HFF-Myc (cell line): ENCODE measurements at regions not wholly inside any gene's neighbourhood (a gene's known extent, or its start where the extent isn't known, plus 50 kb on each side); places are given as distances from the start of the nearest gene placed in this dataset.

Experiments used
- DNase-seq: peaks from one replicate; pipeline ENCODE4 v3.0.0-alpha.2; 2011; ENCODE audit warnings: low read depth; ENCODE audit errors: extremely low read depth
- H3K4me3 ChIP-seq: replicated peaks from 2 replicates; pipeline ENCODE4 v1.5.1; 2011; ENCODE audit warnings: low read depth, mild to moderate bottlenecking, control low read depth, low read length
- TF ChIP-seq, protein P1 (sequence below): IDR thresholded peaks from 2 replicates; pipeline ENCODE4 v1.5.1; 2012; ENCODE audit warnings: mild to moderate bottlenecking, low read depth, low read length, control low read depth; ENCODE audit errors: missing control alignments

DNA sequence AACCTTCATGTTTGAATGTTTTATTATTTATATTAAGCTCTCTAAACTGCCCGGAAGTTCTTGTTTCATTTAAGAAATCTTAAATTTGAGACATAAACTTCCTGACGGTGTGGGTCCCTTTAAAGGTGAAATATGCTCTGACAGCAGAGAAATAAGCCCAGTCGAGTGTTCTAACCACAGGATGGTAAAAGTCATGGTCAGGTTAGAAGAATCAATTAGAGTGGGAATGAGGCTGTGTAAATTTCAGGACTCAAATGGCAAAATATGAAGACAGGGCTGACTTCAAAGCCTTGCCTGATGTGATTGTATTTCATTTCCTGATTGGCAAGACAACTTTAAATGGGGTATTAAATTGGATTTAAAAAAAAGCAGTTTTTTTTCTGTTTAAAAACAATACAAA is 432.9 kb upstream of the BRINP1 start:
- DNase-seq = no peak
- no peak overlapping the region for H3K4me3 ChIP-seq
- TF ChIP-seq, protein P1, sequence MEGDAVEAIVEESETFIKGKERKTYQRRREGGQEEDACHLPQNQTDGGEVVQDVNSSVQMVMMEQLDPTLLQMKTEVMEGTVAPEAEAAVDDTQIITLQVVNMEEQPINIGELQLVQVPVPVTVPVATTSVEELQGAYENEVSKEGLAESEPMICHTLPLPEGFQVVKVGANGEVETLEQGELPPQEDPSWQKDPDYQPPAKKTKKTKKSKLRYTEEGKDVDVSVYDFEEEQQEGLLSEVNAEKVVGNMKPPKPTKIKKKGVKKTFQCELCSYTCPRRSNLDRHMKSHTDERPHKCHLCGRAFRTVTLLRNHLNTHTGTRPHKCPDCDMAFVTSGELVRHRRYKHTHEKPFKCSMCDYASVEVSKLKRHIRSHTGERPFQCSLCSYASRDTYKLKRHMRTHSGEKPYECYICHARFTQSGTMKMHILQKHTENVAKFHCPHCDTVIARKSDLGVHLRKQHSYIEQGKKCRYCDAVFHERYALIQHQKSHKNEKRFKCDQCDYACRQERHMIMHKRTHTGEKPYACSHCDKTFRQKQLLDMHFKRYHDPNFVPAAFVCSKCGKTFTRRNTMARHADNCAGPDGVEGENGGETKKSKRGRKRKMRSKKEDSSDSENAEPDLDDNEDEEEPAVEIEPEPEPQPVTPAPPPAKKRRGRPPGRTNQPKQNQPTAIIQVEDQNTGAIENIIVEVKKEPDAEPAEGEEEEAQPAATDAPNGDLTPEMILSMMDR = no peak

DNA sequence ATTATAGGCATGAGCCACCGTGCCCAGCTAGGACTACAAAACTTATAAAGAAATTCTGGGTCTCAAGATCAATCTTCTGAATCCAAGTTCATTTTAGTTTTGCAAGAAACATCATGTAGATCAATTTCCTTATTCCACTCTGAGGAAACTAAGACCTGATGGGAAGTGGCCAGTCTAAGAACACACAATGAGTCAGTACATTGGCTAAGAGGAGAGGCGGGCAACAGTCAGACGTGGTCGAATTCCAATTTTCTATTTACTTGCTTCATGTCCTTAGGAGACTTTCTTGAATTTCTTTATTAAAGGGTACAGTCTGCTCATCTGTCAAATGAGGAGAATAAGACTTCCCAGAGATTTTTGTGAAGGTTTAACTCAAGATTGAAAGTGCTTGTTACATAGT is 432.1 kb upstream of the BRINP1 start:
- H3K4me3 ChIP-seq = no peak overlapping the region
- TF ChIP-seq, protein P1 = no peak
- no peak for DNase-seq

DNA sequence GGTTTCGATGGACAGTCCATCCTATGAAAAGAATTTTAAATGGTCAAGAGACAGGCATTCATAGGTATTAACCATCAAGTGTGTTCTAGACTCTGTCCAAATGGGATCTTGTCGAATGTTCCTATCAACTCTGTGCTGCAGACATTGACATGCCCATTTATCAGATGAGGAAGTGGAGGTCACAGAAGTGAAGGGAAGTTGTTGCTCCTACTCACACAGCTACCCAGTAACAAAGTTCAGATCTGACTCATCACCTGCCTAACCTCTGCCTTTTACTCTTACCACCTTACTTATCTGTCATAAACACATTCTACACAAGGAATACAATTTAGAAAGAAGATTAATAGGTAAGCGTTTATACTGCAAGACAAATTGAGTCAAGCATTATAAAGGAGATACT is 426.2 kb upstream of the BRINP1 start:
- H3K4me3 ChIP-seq = no peak overlapping the region
- TF ChIP-seq, protein P1 = no peak
- DNase-seq = no peak

DNA sequence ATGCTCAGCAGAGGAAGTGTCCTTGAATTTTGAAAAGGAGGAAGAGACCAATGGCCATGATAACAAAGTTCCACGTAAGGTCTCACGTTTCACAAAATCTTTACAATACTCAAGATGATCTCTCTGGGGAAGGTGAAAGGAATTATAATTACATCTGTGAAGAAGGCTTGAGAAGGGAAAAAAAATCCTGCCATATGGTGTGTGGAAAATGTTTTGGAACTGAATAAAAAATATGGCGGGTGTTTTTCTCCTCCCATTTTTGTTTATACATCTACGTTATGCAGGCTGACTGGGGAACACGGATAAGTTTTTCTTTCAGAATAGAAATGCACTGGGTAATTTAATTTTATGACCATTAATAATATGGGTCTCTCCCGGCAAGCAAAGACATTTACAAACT is 425.6 kb upstream of the BRINP1 start:
- H3K4me3 ChIP-seq = no peak overlapping the region
- no peak for DNase-seq
- TF ChIP-seq, protein P1 = no peak

DNA sequence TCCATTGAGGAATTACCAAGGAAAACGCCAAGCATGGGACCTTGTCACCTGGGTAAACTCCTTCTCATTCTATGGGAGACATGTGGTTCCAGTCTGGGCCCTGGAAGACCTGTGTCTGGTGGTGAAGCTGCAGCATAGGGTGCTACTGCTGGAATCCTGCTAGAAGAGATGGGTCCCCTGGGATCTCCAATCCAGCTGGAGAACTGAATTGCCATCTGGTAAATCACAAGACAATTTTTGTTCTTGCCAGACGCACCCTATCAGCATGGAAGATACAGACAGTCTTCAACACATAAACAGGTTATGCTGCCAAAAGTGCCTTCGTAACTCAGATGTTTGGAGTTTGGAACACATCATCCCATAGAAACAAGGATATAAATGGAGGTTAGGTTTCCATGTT is 424.0 kb upstream of the BRINP1 start:
- H3K4me3 ChIP-seq = no peak overlapping the region
- TF ChIP-seq, protein P1 = no peak
- no peak for DNase-seq

DNA sequence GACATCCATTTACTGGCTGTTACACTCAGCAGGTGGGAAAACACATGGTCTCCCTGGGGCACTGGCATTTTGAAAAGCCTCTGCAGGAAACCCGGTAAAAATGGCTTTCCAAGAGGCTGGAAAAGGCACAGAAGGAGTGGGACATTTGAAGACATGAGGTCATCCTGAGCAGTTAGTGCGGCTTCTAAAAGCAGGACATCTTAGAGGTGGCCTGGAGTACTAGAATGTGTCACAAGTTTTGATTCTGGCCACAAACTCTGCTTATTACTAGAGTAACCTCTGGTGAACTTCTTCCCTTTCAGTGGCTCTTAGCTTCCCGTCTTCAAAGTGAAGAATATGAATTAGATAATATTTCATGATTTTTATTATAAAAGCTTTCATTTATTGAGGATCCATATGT is 423.0 kb upstream of the BRINP1 start:
- no peak for DNase-seq
- TF ChIP-seq, protein P1 = no peak
- no peak overlapping the region for H3K4me3 ChIP-seq

DNA sequence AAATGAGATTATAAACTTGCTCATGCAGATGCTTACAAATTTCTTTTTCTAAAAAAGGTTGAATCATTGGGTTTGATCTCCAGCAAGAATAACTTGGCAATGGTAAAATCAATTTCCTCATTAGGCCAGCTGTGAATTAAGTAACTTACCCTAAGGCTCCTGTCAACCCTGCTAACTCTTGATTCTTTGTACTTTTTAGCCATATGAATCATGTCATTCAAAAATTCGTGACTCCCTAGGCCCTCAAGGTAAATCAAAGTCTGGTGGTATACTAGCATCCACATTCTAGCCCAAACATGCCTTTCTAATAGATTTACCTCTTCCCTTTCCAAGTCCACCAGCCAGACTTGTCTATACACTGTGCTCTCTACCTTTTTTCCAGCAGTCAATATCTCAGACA is 420.8 kb upstream of the BRINP1 start:
- DNase-seq = no peak
- TF ChIP-seq, protein P1 = no peak
- H3K4me3 ChIP-seq = no peak overlapping the region
